GM23248 (cell line): ENCODE measurements at regions not wholly inside any gene's neighbourhood (a gene's known extent, or its start where the extent isn't known, plus 50 kb on each side); places are given as distances from the start of the nearest gene placed in this dataset.

Experiments used
- DNase-seq: peaks from one replicate; pipeline ENCODE4 v3.0.0-alpha.2; 2015
- H2AFZ ChIP-seq: fragments of 200-600 bp; sonication (generic); 2 replicates; pipeline ENCODE4 v1.6.1; 2016; ENCODE audit warnings: antibody characterized with exemption
- H3F3A ChIP-seq: fragments of 200-600 bp; sonication (generic); 2 replicates; pipeline ENCODE4 v1.6.1; 2016; ENCODE audit warnings: mild to moderate bottlenecking, antibody characterized with exemption, mixed run types; ENCODE audit not compliant: insufficient read depth
- H3K27ac ChIP-seq: fragments of 200-600 bp; sonication (generic); 2 replicates; pipeline ENCODE4 v1.5.1; 2016; ENCODE audit warnings: mild to moderate bottlenecking
- H3K27me3 ChIP-seq: fragments of 200-600 bp; sonication (generic); replicated peaks from 2 replicates; pipeline ENCODE4 v1.6.1; 2016; ENCODE audit warnings: mild to moderate bottlenecking; ENCODE audit not compliant: insufficient read depth
- H3K36me3 ChIP-seq: fragments of 200-600 bp; sonication (generic); 2 replicates; pipeline ENCODE4 v1.6.1; 2016; ENCODE audit warnings: low read depth, mild to moderate bottlenecking
- H3K4me1 ChIP-seq: fragments of 200-600 bp; sonication (generic); 2 replicates; pipeline ENCODE4 v1.6.1; 2016; ENCODE audit warnings: mild to moderate bottlenecking; ENCODE audit not compliant: insufficient read depth
- H3K4me2 ChIP-seq: fragments of 200-600 bp; sonication (generic); one replicate; pipeline ENCODE4 v1.6.1; 2016; ENCODE audit warnings: mild to moderate bottlenecking; ENCODE audit not compliant: unreplicated experiment
- H3K4me3 ChIP-seq: fragments of 200-600 bp; sonication (generic); 2 replicates; pipeline ENCODE4 v1.5.1; 2016; ENCODE audit warnings: mild to moderate bottlenecking
- H3K79me2 ChIP-seq: fragments of 200-600 bp; sonication (generic); 2 replicates; pipeline ENCODE4 v1.6.1; 2016; ENCODE audit warnings: mild to moderate bottlenecking; ENCODE audit not compliant: insufficient read depth
- H3K9ac ChIP-seq: fragments of 200-600 bp; sonication (generic); 2 replicates; pipeline ENCODE4 v1.6.1; 2016; ENCODE audit warnings: mild to moderate bottlenecking
- H3K9me2 ChIP-seq: fragments of 200-600 bp; sonication (generic); 2 replicates; pipeline ENCODE4 v1.6.1; 2016; ENCODE audit warnings: mixed run types, mild to moderate bottlenecking, moderate library complexity; ENCODE audit not compliant: insufficient read depth
- H3K9me3 ChIP-seq: fragments of 200-600 bp; sonication (generic); one replicate; pipeline ENCODE4 v1.6.1; 2017; ENCODE audit warnings: low read depth
- H4K20me1 ChIP-seq: fragments of 200-600 bp; sonication (generic); 2 replicates; pipeline ENCODE4 v1.6.0; 2016; ENCODE audit not compliant: insufficient read depth
- EZH2 ChIP-seq: fragments of 200-600 bp; sonication (generic); IDR thresholded peaks from 2 replicates; pipeline ENCODE4 v1.6.1; 2018; ENCODE audit warnings: antibody characterized with exemption, mild to moderate bottlenecking; ENCODE audit not compliant: insufficient read depth, poor library complexity, severe bottlenecking
- EZH2phosphoT487 ChIP-seq: fragments of 200-600 bp; sonication (generic); IDR thresholded peaks from 2 replicates; pipeline ENCODE4 v1.6.1; 2018; ENCODE audit warnings: antibody characterized with exemption, moderate library complexity, mild to moderate bottlenecking, low read depth; ENCODE audit not compliant: insufficient read depth
- WGBS, 2 experiments: methylation state at CpG; one replicate each; pipeline ENCODE4 v1.1.6; 2015 to 2017; ENCODE audit warnings: low lambda C conversion rate in 2 of 2, low coverage in 1 of 2; ENCODE audit errors: missing lambda C conversion rate in 2 of 2; 5-methylcytosine and 5-hydroxymethylcytosine counted together
- in situ Hi-C: fragments of 300-500 bp; cut with MboI; formaldehyde crosslinking; loops from 2 replicates; pipeline ENCODE4 v1.15.0; 2020

DNA sequence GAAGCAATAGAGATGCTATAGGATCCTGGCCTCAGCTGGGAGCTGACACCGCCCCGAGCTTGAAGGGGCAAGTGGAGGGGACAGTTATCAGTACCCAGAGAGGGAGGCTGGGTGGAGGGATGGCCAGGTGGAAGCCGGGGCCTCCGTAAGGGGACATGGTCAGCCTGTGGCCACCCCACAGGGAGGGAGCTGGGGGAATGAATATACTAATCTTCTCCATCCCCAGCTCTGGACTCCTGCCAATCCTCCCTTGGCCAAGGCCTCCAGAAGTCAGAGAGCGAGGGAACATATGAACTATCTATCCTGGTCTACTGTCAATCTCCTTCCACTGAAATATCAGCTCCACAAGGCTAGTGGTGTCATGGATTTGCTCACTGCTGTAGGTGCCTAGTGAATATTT is 109.3 kb downstream of the BOD1 start:
- Histone ChIP-seq H3K9me2 (no peaks in the 10 kb centered on the region), H3F3A (no peaks in the 10 kb centered on the region), H3K79me2 (no peaks in the 10 kb centered on the region), H3K4me3 (no peak overlapping the region), H3K36me3 (no peaks in the 10 kb centered on the region), H3K27ac (no peak overlapping the region), H3K27me3 (no peaks in the 10 kb centered on the region), H3K9ac (no peak overlapping the region), H3K9me3 (no peaks in the 10 kb centered on the region), H3K4me2 (no peak overlapping the region), H4K20me1 (no peaks in the 10 kb centered on the region), H3K4me1 (no peaks in the 10 kb centered on the region), H2AFZ (no peak overlapping the region)
- WGBS, 2 experiments = 79 to 89% methylated on average over 5 of the region's 5 CpGs
- DNase-seq = no peak
- in situ Hi-C loops = no loop called here
- TF ChIP-seq EZH2phosphoT487 (no peak), EZH2 (no peak)

DNA sequence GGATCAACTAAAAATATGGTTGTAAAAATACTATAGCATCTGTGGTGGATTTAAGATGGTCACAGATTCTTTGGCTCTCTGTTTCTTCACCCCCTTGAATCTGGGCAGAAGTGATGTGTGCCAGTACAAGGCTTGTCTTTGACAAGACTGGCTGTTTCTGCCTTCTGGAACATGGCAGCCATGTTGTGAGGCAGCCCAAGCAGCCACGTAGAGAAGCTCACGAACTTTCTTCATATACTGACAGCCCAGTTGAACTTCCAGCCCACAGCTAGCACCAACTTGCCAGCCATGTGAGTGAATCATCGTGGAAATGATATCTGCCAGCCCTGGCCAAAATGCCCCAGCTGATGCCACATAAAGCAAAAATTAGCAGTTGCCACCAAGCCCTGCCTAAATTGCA is 110.8 kb downstream of the BOD1 start:
- H3K27ac ChIP-seq = no peak overlapping the region
- H4K20me1 ChIP-seq = no peaks in the 10 kb centered on the region
- H3K4me2 ChIP-seq = no peak overlapping the region
- no peaks in the 10 kb centered on the region for H3K4me1 ChIP-seq
- H3K9me3 ChIP-seq = no peaks in the 10 kb centered on the region
- no peaks in the 10 kb centered on the region for H3F3A ChIP-seq
- no peak for TF ChIP-seq EZH2
- no peak for TF ChIP-seq EZH2phosphoT487
- no peaks in the 10 kb centered on the region for H3K79me2 ChIP-seq
- no peak overlapping the region for H3K9ac ChIP-seq
- no peak for DNase-seq
- no peak overlapping the region for H2AFZ ChIP-seq
- H3K27me3 ChIP-seq = no peaks in the 10 kb centered on the region
- H3K4me3 ChIP-seq = no peak overlapping the region
- in situ Hi-C loops = no loop called here
- no peaks in the 10 kb centered on the region for H3K9me2 ChIP-seq
- 80 to 82% methylated on average over 3 of the region's 3 CpGs for WGBS, 2 experiments
- H3K36me3 ChIP-seq = no peaks in the 10 kb centered on the region

DNA sequence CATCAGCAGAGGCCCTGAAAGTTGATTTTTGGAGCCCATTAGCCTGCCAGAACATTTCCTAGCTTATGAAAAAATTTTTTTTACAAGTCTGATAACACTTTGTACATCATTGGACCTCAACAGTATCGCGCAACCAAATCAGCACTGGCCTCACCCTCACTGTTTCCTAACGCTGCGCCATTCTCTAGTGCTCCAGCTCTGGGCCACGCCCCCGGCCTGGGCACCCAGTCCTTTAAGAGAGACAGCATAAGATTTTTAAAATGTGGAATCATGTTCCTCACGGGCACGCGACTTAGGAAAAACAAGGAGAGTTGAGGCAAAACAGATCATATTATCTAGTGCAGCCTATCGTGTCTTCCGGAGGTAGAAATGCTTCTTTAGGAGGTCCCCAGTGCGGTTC is 114.5 kb downstream of the BOD1 start:
- H4K20me1 ChIP-seq = no peaks in the 10 kb centered on the region
- TF ChIP-seq EZH2 (no peak), EZH2phosphoT487 (no peak)
- in situ Hi-C loops = no loop called here

DNA sequence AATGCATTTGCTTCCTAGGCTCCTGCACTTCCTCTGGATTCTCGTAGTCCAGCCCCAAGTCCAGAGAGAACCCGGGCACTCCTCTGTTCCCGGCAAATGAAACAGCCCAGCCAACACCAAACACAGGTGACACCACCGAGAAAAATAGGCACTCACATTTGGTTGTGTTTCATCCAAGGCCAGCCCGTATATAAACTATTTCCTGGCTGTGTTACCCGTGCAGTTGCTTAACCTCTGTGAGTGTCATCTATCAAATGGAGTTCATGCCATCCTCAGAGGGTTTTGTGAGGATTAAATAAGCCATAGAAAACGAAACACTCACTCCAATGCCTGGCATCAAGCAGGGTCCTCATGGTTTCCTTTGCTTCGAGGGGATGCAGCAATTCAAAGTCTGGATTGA is 115.2 kb downstream of the BOD1 start:
- no peak overlapping the region for H3K4me3 ChIP-seq
- no peak for DNase-seq
- no peaks in the 10 kb centered on the region for H3K9me2 ChIP-seq
- no peaks in the 10 kb centered on the region for H3K27me3 ChIP-seq
- H3K9me3 ChIP-seq = no peaks in the 10 kb centered on the region
- TF ChIP-seq EZH2phosphoT487 (no peak), EZH2 (no peak)
- H3K27ac ChIP-seq = no peak overlapping the region
- no peak overlapping the region for H3K9ac ChIP-seq
- WGBS, 2 experiments = 30 to 31% methylated on average over 8 of the region's 8 CpGs
- H4K20me1 ChIP-seq = no peaks in the 10 kb centered on the region
- no peaks in the 10 kb centered on the region for H3K79me2 ChIP-seq
- in situ Hi-C loops = no loop called here
- peak overlapping the region; percentile 41; the same call in 1 of the 2 replicates for H2AFZ ChIP-seq
- no peak overlapping the region for H3K4me2 ChIP-seq
- H3K36me3 ChIP-seq = no peaks in the 10 kb centered on the region
- H3F3A ChIP-seq = no peaks in the 10 kb centered on the region
- peaks cover 15% of the 10 kb centered on the region for H3K4me1 ChIP-seq

More for the DNA sequence above, 114.5 kb downstream of the BOD1 start:
- H3K36me3 ChIP-seq = no peaks in the 10 kb centered on the region
- no peak overlapping the region for H3K4me3 ChIP-seq
- no peak overlapping the region for H3K27ac ChIP-seq
- H3K4me1 ChIP-seq = peaks cover 15% of the 10 kb centered on the region
- H3F3A ChIP-seq = no peaks in the 10 kb centered on the region
- H3K4me2 ChIP-seq = no peak overlapping the region
- WGBS, 2 experiments = 27 to 34% methylated on average over 12 of the region's 12 CpGs
- H3K9me3 ChIP-seq = no peaks in the 10 kb centered on the region
- no peaks in the 10 kb centered on the region for H3K9me2 ChIP-seq
- peak; percentile 31 for DNase-seq
- no peaks in the 10 kb centered on the region for H3K27me3 ChIP-seq
- no peaks in the 10 kb centered on the region for H3K79me2 ChIP-seq
- H2AFZ ChIP-seq = peak overlapping the region; percentile 41
- no peak overlapping the region for H3K9ac ChIP-seq

DNA sequence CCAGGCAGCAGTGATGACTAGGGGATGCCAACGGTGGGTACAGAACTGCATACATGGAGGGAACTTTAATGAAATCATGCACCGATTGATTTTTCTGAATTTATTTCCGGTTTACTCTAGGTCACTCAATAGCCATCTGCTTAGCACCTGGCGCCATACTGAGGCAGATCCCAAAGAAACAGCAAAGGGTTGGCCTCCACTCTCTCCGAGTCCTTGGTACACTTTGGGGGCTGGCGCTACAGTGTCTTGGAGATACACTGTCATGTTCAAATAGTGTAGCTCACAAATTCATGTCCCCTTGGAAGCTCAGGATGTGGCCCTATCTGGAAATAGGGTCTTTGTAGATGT is 116.3 kb downstream of the BOD1 start:
- Histone ChIP-seq H3K79me2 (no peaks in the 10 kb centered on the region), H3K9me2 (no peaks in the 10 kb centered on the region), H3K9ac (no peak overlapping the region), H3K27ac (no peak overlapping the region), H3K9me3 (no peaks in the 10 kb centered on the region), H3K36me3 (no peaks in the 10 kb centered on the region), H4K20me1 (no peaks in the 10 kb centered on the region), H3K4me1 (peaks cover 22% of the 10 kb centered on the region), H2AFZ (no peak overlapping the region), H3F3A (peaks cover 6% of the 10 kb centered on the region; the same call in 1 of the 2 replicates), H3K4me3 (no peak overlapping the region), H3K4me2 (no peak overlapping the region), H3K27me3 (no peaks in the 10 kb centered on the region)
- no peak for DNase-seq
- in situ Hi-C loops = no loop called here
- TF ChIP-seq EZH2phosphoT487 (no peak), EZH2 (no peak)
- WGBS, 2 experiments = 92 to 93% methylated on average over 6 of the region's 6 CpGs
